ENCODE measurements at regions not wholly inside any gene's neighbourhood (a gene's known extent, or its start where the extent isn't known, plus 50 kb on each side); places are given as distances from the start of the nearest gene placed in this dataset.

- TF ChIP-seq CTCF (IDR thresholded peaks at IDR 0.05), result no peak
- TF ChIP-seq POLR2AphosphoS5 (IDR thresholded peaks at IDR 0.05), result no peak
- TF ChIP-seq POLR2A (IDR thresholded peaks at IDR 0.05), result no peak
These were observed 167.7 kb downstream of the COG6 start for GRCh38 chr13:39823063-39823713.

Measured in breast epithelium (tissue), 3 donors.